HG03039 (cell line): ENCODE measurements at regions not wholly inside any gene's neighbourhood (a gene's known extent, or its start where the extent isn't known, plus 50 kb on each side); places are given as distances from the start of the nearest gene placed in this dataset.
"Not testable (repeated sequence)": the region's sequence is repeated elsewhere in the genome, so short reads cannot be mapped to it uniquely, and the experiment has no call there.

Source experiments
- ATAC-seq: cut with Tn5 transposase; IDR thresholded peaks from one replicate; pipeline ENCODE4 v1.9.1; 2021; ENCODE audit warnings: mild to moderate bottlenecking, moderate library complexity; ENCODE audit not compliant: unreplicated experiment

DNA sequence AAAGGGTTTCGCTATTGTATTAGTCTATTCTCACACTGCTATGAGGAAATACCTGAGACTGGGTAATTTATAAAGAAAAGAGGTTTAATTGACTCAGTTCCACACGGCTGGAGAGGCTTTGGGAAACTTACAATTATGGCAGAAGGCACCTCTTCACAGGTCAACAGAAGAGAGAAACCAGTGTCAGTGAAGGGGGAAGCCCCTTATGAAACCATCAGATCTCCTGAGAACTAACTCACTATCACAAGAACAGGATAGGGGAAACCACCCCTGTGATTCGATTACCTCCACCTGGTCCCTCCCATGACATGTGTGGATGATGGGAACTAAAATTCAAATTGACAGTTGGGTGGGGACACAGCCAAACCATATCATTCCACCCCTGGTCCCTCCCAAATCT lies 589.5 kb downstream of the CENPC start:
- ATAC-seq, result no peak

- no peak for ATAC-seq
Measured at GRCh38 chr4:66949419-66949818, 595.9 kb downstream of the CENPC start.

- no peak for ATAC-seq
Measured at GRCh38 chr4:66946761-66947160, 598.5 kb downstream of the CENPC start.

GRCh38 chr4:66943112-66943511 lies 602.2 kb downstream of the CENPC start:
- no peak for ATAC-seq

DNA sequence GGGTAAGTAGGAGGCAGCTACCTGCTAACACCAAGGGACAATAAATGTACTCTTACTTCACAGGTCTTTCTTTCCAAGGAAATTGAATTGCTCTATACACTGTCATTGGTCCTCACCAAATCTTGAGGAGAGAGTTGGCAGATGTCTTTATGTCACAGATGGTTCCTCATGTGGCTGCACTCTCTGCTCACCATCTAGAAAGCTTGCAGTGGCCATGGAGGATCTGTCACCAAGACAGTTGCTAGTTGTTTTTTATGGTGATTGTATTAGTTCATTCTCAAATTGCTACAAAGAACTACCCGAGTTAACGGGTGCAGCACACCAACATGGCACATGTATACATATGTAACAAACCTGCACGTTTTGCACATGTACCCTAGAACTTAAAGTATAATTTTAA lies 613.3 kb downstream of the CENPC start:
- not testable (repeated sequence) for ATAC-seq

DNA sequence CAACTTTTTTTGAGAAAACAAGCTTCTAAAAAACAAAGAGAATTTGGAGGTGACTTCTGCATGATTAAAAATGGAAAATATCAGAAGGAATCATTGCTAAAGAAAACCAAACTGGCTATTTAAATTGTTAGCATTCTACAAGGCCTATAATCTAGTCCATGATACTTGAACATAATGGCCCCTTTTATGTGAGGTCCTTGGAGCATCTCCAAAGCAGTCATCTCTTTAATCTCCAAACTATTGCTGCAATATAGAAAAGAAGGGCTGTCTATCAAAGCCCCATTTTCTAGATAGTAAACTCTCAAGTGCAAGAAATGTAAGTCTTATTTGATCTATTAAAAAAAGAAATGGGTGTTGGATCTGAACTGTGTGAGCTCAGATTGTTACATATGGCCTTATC lies 615.1 kb downstream of the CENPC start:
- ATAC-seq, result no peak

DNA sequence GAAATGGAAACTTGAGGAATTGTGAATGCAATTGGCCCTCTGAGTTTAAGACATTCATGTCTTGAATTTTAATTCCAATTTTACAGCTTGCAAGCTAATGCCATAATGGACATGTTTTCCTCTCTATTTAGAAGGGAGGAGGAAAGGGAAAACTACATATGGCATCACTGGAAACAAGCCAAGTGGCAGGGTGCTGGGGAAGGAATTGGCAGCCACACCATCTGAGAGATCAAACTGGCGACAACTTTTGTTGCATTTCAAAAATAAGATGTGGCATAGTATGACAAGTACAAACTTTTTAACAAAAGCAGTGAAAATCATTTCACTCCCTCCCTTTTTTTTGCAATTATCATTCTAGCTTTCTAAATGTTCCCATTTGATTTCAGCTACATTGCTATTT lies 615.6 kb downstream of the CENPC start:
- ATAC-seq, result no peak

GRCh38 chr4:66928881-66929280 lies 616.4 kb downstream of the CENPC start:
- not testable (repeated sequence) for ATAC-seq

DNA sequence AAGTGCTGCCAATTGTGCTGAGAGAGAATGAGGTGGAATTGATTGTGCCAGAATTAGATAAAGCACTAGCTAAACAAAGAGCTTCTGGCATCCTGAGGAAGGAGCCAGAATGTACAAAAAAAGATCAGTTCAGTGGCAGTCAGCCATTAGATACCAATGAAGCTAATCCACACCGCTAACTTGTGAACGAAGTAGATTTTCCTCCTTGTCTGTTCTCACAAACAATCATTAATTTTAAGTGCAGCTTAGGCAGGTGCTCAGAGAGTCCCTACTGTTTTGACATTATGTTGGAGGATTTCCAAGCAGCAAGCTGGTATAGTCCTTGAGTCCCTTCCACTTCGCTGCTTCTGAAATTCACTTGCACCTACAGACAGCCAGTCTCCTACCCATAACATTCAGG lies 617.4 kb downstream of the CENPC start:
- ATAC-seq, result no peak

DNA sequence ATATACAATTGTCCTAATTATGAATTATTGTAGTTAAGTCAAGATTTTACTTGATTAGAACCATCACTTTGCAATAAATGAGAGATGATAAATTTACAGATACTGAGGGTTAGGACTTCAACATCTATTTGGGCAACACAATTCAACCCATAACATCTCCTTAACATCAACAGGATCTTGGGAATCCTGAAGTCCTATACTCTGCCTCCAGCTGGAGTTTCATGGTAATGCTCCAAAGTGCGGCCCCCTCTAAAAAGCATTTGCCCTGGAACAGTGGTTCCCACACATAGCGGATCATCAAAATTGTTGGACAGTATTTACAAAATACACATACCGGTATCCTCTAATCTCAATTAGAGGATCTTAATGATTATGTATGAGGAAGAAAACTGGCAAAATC lies 618.6 kb downstream of the CENPC start:
- no peak for ATAC-seq

- no peak for ATAC-seq
Measured at GRCh38 chr4:66923081-66923865, 622.0 kb downstream of the CENPC start.

DNA sequence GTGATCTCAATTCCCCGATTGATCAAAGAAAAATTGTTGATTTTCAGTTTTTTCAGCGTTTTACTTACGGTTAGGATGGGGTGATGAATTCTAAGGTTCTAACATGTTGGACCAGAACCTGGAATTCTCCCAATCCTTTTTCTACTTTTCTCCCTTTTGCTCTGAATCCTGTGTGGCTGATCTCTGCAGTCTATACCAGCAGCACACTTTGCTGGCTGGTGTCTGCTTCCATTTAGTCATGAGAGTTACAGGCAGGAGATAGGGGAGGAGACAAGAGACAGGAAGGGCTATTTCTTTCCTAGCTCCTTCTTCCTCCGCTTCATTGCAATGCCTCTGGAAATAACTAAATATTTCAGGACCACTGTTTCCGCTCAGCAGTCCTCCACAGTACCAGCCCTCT lies 623.9 kb downstream of the CENPC start:
- ATAC-seq, result no peak

- ATAC-seq, result no peak
Measured at GRCh38 chr4:66920514-66920913, 624.8 kb downstream of the CENPC start.

DNA sequence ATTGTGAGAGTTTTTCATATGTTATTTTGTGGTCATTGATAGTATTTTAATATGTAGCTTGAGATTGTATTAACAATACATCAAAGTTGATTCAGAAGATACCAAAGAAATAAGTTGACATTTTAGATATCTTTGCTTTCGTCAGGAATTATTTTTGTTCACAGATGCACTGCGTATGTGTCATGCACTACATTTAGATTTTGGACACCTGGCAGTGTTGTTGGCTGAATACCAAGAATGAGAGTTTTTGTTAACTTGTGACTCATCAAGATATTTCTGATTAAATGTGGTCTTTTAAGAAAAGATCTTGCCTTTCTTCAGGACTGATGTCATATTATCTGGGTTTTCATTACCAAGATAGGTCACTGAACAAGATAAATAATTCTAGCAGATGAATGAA lies 633.4 kb downstream of the CENPC start:
- no peak for ATAC-seq

GRCh38 chr4:66906314-66906713 lies 639.0 kb downstream of the CENPC start:
- no peak for ATAC-seq

DNA sequence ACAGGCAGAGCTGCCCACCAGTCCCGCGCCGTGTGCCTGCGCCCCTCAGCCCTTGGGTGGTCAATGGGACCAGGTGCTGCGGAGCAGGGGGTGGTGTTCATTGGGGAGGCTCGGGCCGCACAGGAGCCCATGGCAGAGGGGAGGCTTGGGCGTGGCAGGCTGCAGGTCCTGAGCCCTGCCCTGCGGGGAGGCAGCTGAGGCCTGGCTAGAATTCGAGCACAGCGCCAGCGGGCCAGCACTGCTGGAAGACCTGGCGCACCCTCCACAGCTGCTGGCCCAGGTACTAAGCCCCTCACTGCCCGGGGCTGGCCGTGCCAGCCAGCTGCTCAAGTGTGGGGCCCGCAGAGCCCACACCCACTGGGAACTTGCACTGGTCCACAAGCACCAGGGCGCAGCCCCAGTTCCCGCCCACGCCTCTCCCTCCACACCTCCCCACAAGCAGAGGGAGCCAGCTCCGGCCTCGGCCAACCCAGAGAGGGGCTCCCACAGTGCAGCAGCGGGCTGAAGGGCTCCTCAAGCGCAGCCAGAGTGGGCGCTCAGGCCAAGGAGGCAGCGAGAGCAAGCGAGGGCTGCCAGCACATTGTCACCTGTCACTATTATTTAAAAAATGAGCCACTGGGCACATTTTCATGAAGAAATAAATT lies 645.8 kb downstream of the CENPC start:
- ATAC-seq, result no peak

GRCh38 chr4:66893807-66894206 lies 651.5 kb downstream of the CENPC start:
- no peak for ATAC-seq

DNA sequence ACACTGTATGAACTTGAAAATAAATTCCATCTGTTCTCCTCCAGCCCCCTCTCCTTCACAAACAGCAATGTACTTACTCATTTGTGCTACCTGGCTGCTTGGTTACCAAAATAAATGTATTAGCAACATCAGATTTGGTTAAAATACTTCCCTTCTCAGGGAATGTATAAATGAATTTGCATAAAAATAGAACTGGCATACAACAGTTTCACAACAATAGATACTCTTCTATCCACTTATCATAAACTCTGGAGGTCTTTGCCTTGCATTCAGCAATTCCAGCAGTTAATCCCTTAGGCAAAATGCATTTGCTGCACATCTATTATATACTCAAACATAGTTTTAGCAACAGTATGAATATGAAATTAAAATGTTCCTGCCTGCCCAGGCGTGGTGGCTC lies 658.2 kb downstream of the CENPC start:
- ATAC-seq, result no peak

- no peak for ATAC-seq
Measured at GRCh38 chr4:66885501-66886165, 659.7 kb downstream of the CENPC start.

DNA sequence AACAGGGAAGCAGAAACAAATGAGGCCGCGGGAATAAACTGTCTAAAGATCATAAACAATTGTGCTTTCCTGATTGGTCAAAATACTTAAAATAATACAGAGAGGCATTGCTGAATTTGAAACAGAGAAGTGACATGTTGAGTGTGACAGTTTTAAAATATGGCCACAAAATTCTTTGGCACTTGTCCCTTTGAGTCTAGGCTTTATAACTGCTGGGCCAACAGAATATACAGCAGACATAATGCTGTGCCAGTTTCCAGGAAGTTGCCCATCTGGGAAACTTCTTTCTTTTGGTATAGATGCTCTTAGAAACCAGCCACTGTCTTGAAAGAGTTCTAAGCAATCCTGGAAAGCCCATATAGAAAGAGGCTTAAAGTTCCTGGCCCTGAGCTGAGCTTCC lies 668.4 kb downstream of the CENPC start:
- ATAC-seq, result no peak

DNA sequence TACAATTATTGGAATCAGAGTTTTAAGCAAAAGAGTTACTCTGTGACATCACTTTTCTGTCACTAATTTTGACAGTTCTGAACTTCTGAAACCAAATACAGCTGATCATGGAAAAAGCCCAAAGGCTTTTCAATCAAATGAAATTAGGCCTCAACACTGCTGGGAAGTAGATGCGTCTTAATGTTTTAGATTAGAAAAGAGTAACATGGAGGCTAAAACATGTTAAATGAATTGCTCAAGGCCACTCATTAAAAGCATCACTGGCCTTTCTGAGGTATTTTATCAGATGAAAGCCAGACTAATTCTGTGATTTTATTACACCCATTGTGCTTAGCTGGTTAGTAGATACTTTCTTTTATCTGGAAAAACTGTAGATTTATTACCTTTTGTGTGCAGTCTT lies 672.6 kb downstream of the CENPC start:
- ATAC-seq, result no peak

GRCh38 chr4:66863481-66863880 lies 681.8 kb downstream of the CENPC start:
- ATAC-seq, result no peak
